A673 (cell line): ENCODE measurements at regions not wholly inside any gene's neighbourhood (a gene's known extent, or its start where the extent isn't known, plus 50 kb on each side); places are given as distances from the start of the nearest gene placed in this dataset.

Source experiments
- BruUV-seq: library from RNA; stranded (reverse); fragments of 400-500 nt; replicated peaks from 2 replicates; lab custom pipeline; 2021; lab: Mats Ljungman, UMichigan
- CTCF ChIA-PET: fragments of 300-600 bp; sonication (Branson Sonifier 250); formaldehyde crosslinking; loops from one replicate; lab custom pipeline; 2022; ENCODE audit warnings: antibody characterized with exemption; lab: Charles Lee
- POLR2A ChIA-PET: fragments of 300-600 bp; sonication (Branson Sonifier 250); formaldehyde crosslinking; loops from one replicate; lab custom pipeline; 2022; ENCODE audit warnings: antibody characterized with exemption; ENCODE audit not compliant: low non-redundant PET; lab: Charles Lee
- DNase-seq: peaks from one replicate; pipeline ENCODE4 v3.0.0-alpha.2; 2015; ENCODE audit warnings: low spot score
- H3K27ac ChIP-seq: fragments of 200-600 bp; sonication (generic); 2 replicates; pipeline ENCODE4 v1.5.1; 2016; ENCODE audit warnings: mixed run types, low read depth, mild to moderate bottlenecking, mixed read lengths, antibody characterized with exemption, low read length; ENCODE audit not compliant: poor library complexity, severe bottlenecking
- H3K27me3 ChIP-seq: fragments of 200-600 bp; sonication (generic); replicated peaks from 2 replicates; pipeline ENCODE4 v1.6.1; 2017; ENCODE audit warnings: mixed run types, low read depth, mild to moderate bottlenecking, mixed read lengths, antibody characterized with exemption, low read length; ENCODE audit not compliant: insufficient read depth, poor library complexity
- H3K36me3 ChIP-seq: fragments of 200-600 bp; sonication (generic); 2 replicates; pipeline ENCODE4 v1.6.1; 2016; ENCODE audit warnings: mixed run types, mild to moderate bottlenecking, mixed read lengths, antibody characterized with exemption, low read length; ENCODE audit not compliant: insufficient read depth, poor library complexity, severe bottlenecking
- H3K4me1 ChIP-seq: fragments of 200-600 bp; sonication (generic); 2 replicates; pipeline ENCODE4 v1.6.1; 2017; ENCODE audit warnings: mixed run types, mild to moderate bottlenecking, mixed read lengths, antibody characterized with exemption, low read length; ENCODE audit not compliant: insufficient read depth, poor library complexity, severe bottlenecking
- H3K4me3 ChIP-seq: fragments of 200-600 bp; sonication (generic); 2 replicates; pipeline ENCODE4 v1.5.1; 2016; ENCODE audit warnings: low read depth, mixed run types, mild to moderate bottlenecking, mixed read lengths, low read length; ENCODE audit not compliant: poor library complexity, severe bottlenecking
- H3K9me3 ChIP-seq: fragments of 200-600 bp; sonication (generic); 2 replicates; pipeline ENCODE4 v1.6.1; 2016; ENCODE audit warnings: mixed run types, low read depth, mild to moderate bottlenecking, mixed read lengths, antibody characterized with exemption, low read length; ENCODE audit not compliant: poor library complexity, severe bottlenecking
- CTCF ChIP-seq: fragments of 300-800, 200-600 bp; sonication (generic); conservative IDR thresholded peaks from 2 replicates; pipeline ENCODE4 v1.5.1; 2017; ENCODE audit warnings: low read depth, mild to moderate bottlenecking, antibody characterized with exemption, low read length, moderate library complexity, mixed read lengths
- EZH2 ChIP-seq: fragments of 200-600 bp; sonication (generic); IDR thresholded peaks from 2 replicates; pipeline ENCODE4 v1.6.1; 2017; ENCODE audit warnings: borderline replicate concordance, low read depth, mild to moderate bottlenecking, mixed read lengths, antibody characterized with exemption, low read length; ENCODE audit not compliant: poor library complexity, severe bottlenecking
- intact Hi-C: fragments of 100-400 bp; cut with micrococcal nuclease; formaldehyde crosslinking; loops from one replicate; pipeline ENCODE4 v1.10.0; 2022; ENCODE audit not compliant: unreplicated experiment

GRCh38 chr2:14180333-14180732 lies 452.2 kb upstream of the LRATD1 start:
- TF ChIP-seq EZH2 (no peak), CTCF (no peak)
- H3K36me3 ChIP-seq, result no peaks in the 10 kb centered on the region
- H3K4me1 ChIP-seq, result no peaks in the 10 kb centered on the region
- H3K27ac ChIP-seq, result no peak overlapping the region
- H3K27me3 ChIP-seq, result no peaks in the 10 kb centered on the region
- no TSS peak for BruUV-seq
- no peak overlapping the region for H3K4me3 ChIP-seq
- ChIA-PET POLR2A (no interaction called here), CTCF (no interaction called here)
- intact Hi-C loops, result no loop called here
- DNase-seq, result no peak
- H3K9me3 ChIP-seq, result no peaks in the 10 kb centered on the region

- Histone ChIP-seq H3K36me3 (no peaks in the 10 kb centered on the region), H3K27me3 (no peaks in the 10 kb centered on the region), H3K4me3 (no peak overlapping the region), H3K27ac (no peak overlapping the region), H3K9me3 (no peaks in the 10 kb centered on the region), H3K4me1 (no peaks in the 10 kb centered on the region)
- ChIA-PET POLR2A (no interaction called here), CTCF (no interaction called here)
- intact Hi-C loops, result no loop called here
- BruUV-seq, result no TSS peak
- TF ChIP-seq EZH2, result no peak
- TF ChIP-seq CTCF, result no peak
- no peak for DNase-seq
Observed at GRCh38 chr2:14182227-14182946, 450.1 kb upstream of the LRATD1 start.

- POLR2A ChIA-PET, result no interaction called here
- BruUV-seq, result no TSS peak
Observed at GRCh38 chr2:14185906-14186305, 446.6 kb upstream of the LRATD1 start.

More at GRCh38 chr2:14185906-14186305, 446.6 kb upstream of the LRATD1 start:
- no peak overlapping the region for H3K27ac ChIP-seq
- no peak for DNase-seq
- H3K27me3 ChIP-seq, result no peaks in the 10 kb centered on the region
- no peaks in the 10 kb centered on the region for H3K36me3 ChIP-seq
- no peak overlapping the region for H3K4me3 ChIP-seq
- CTCF ChIA-PET, result no interaction called here
- TF ChIP-seq CTCF (no peak), EZH2 (no peak)
- intact Hi-C loops, result no loop called here
- H3K4me1 ChIP-seq, result no peaks in the 10 kb centered on the region
- no peaks in the 10 kb centered on the region for H3K9me3 ChIP-seq
